ENCODE measurements at regions not wholly inside any gene's neighbourhood (a gene's known extent, or its start where the extent isn't known, plus 50 kb on each side); places are given as distances from the start of the nearest gene placed in this dataset.

- no peak overlapping the region for H3K27ac ChIP-seq
- no peak overlapping the region for H3K4me3 ChIP-seq
- Mint-ChIP-seq H3K27me3 (ENCODE audit: insufficient read depth, low read depth) (no peaks in the 10 kb centered on the region), H3K36me3 (no peaks in the 10 kb centered on the region), H3K4me3 (no peak overlapping the region), H3K4me1 (no peaks in the 10 kb centered on the region), H3K9me3 (no peaks in the 10 kb centered on the region), H3K27ac (no peak overlapping the region)
- no peak overlapping the region for H2AFZ ChIP-seq (replicated peaks)
- no peaks in the 10 kb centered on the region for H3K36me3 ChIP-seq
- H3K79me2 ChIP-seq (ENCODE audit: low read depth): no peaks in the 10 kb centered on the region
- no peaks in the 10 kb centered on the region for H4K20me1 ChIP-seq (ENCODE audit: low read depth)
- no peaks in the 10 kb centered on the region for H3K4me1 ChIP-seq
- H3K4me2 ChIP-seq: no peak overlapping the region
- no peaks in the 10 kb centered on the region for H3F3A ChIP-seq (ENCODE audit: low read depth)
- peak; percentile 37 for DNase-seq (ENCODE audit: low spot score)
- no peak overlapping the region for H3K9ac ChIP-seq
- H3K27me3 ChIP-seq: no peaks in the 10 kb centered on the region
- H3K9me3 ChIP-seq (ENCODE audit: low read depth): no peaks in the 10 kb centered on the region
- TF ChIP-seq EZH2 (IDR thresholded peaks at IDR 0.05) (no peak), EZH2phosphoT487 (IDR thresholded peaks at IDR 0.05) (no peak), CTCF (IDR thresholded peaks at IDR 0.05) (peak; percentile 64)
Observed at GRCh38 chr2:196337208-196337953, 166.0 kb upstream of the STK17B start.

GRCh38 chr2:196338440-196338839 is 167.1 kb upstream of the STK17B start:
- Histone ChIP-seq H3K36me3 (no peaks in the 10 kb centered on the region), H3F3A (ENCODE audit: low read depth) (no peaks in the 10 kb centered on the region), H3K79me2 (ENCODE audit: low read depth) (no peaks in the 10 kb centered on the region), H3K9me3 (ENCODE audit: low read depth) (no peaks in the 10 kb centered on the region), H3K27ac (no peak overlapping the region), H3K27me3 (no peaks in the 10 kb centered on the region), H3K4me1 (no peaks in the 10 kb centered on the region), H3K9ac (no peak overlapping the region), H3K4me2 (no peak overlapping the region), H2AFZ (replicated peaks) (no peak overlapping the region), H3K4me3 (no peak overlapping the region), H4K20me1 (ENCODE audit: low read depth) (no peaks in the 10 kb centered on the region)
- TF ChIP-seq CTCF (IDR thresholded peaks at IDR 0.05) (no peak), EZH2 (IDR thresholded peaks at IDR 0.05) (no peak), EZH2phosphoT487 (IDR thresholded peaks at IDR 0.05) (no peak)
- Mint-ChIP-seq H3K27ac (no peak overlapping the region), H3K4me1 (no peaks in the 10 kb centered on the region), H3K9me3 (no peaks in the 10 kb centered on the region), H3K4me3 (no peak overlapping the region), H3K36me3 (no peaks in the 10 kb centered on the region), H3K27me3 (ENCODE audit: insufficient read depth, low read depth) (no peaks in the 10 kb centered on the region)
- no peak for DNase-seq (ENCODE audit: low spot score)

- Mint-ChIP-seq H3K27me3 (ENCODE audit: insufficient read depth, low read depth) (no peaks in the 10 kb centered on the region), H3K36me3 (no peaks in the 10 kb centered on the region), H3K27ac (no peak overlapping the region), H3K4me1 (no peaks in the 10 kb centered on the region), H3K9me3 (no peaks in the 10 kb centered on the region), H3K4me3 (no peak overlapping the region)
- H3K27me3 ChIP-seq: no peaks in the 10 kb centered on the region
- H3F3A ChIP-seq (ENCODE audit: low read depth): no peaks in the 10 kb centered on the region
- DNase-seq (ENCODE audit: low spot score): no peak
- no peak for TF ChIP-seq CTCF (IDR thresholded peaks at IDR 0.05)
- TF ChIP-seq EZH2 (IDR thresholded peaks at IDR 0.05): no peak
- no peak for TF ChIP-seq EZH2phosphoT487 (IDR thresholded peaks at IDR 0.05)
- H3K4me1 ChIP-seq: no peaks in the 10 kb centered on the region
- no peaks in the 10 kb centered on the region for H3K9me3 ChIP-seq (ENCODE audit: low read depth)
- H4K20me1 ChIP-seq (ENCODE audit: low read depth): no peaks in the 10 kb centered on the region
- no peaks in the 10 kb centered on the region for H3K36me3 ChIP-seq
- no peaks in the 10 kb centered on the region for H3K79me2 ChIP-seq (ENCODE audit: low read depth)
- no peak overlapping the region for H3K4me3 ChIP-seq
- H3K27ac ChIP-seq: no peak overlapping the region
- H3K9ac ChIP-seq: no peak overlapping the region
- no peak overlapping the region for H3K4me2 ChIP-seq
- no peak overlapping the region for H2AFZ ChIP-seq (replicated peaks)
Observed at GRCh38 chr2:196341277-196341841, 170.0 kb upstream of the STK17B start.
